GM08714 (cell line): ENCODE measurements at regions not wholly inside any gene's neighbourhood (a gene's known extent, or its start where the extent isn't known, plus 50 kb on each side); places are given as distances from the start of the nearest gene placed in this dataset.

Experiments used
- H3K4me3 ChIP-seq: fragments of 200-500 bp; sonication (Bioruptor generic); 2 replicates; pipeline ENCODE4 v1.5.1; 2014; ENCODE audit warnings: mild to moderate bottlenecking, low read length, inconsistent platforms
- ZNF274 ChIP-seq: IDR thresholded peaks from 2 replicates; pipeline ENCODE4 v1.6.1; 2012; ENCODE audit warnings: mild to moderate bottlenecking, low read depth, low read length

DNA sequence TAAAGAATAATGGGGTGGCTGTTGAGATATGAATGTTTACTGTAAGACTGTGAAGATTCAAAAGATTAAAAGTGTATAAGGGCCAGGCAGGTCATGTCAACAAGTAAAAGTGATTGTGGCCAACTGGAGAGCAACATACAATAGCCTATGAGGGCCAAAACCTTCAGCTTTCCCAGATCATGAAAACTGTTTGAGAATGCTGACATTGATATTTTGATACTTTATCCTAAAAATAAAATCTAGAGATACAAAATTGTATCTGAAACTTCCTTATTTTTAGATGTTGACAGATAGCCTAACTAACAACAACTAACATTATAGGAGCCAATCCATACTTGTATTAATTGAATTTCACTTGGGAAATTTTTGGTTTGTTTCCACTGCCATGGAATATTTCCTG lies 70.3 kb upstream of the PAK5 start:
- no peak for TF ChIP-seq ZNF274
- H3K4me3 ChIP-seq, result no peak overlapping the region

DNA sequence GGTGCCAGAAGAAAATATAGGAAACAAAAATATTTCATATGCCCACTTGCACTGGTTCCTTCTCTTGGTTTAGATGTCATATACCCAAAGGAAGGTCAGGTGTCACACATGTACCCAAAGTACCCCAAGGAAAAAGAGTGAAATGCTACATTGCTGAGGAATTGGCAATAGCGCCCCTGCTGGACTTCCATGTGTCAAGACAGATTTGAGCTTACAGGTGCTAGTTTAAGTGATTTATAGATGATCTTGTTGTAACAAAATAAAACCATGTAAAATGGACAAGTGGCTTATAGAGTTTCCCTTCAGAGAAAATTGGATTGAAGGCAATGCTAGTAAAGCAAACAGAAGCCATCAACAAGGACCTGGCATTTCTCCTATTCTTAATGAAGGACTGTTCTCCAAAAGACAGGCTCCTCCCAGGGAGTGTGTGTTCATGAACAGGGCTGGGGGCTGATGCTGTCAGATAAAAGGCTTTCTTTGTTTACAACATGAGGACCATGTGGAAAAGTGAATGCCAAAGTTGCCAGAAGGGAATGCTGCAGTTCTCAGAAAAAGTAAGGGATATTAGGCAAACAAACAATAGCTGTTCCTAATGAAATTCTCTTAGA lies 64.3 kb upstream of the PAK5 start:
- no peak overlapping the region for H3K4me3 ChIP-seq
- TF ChIP-seq ZNF274, result no peak

DNA sequence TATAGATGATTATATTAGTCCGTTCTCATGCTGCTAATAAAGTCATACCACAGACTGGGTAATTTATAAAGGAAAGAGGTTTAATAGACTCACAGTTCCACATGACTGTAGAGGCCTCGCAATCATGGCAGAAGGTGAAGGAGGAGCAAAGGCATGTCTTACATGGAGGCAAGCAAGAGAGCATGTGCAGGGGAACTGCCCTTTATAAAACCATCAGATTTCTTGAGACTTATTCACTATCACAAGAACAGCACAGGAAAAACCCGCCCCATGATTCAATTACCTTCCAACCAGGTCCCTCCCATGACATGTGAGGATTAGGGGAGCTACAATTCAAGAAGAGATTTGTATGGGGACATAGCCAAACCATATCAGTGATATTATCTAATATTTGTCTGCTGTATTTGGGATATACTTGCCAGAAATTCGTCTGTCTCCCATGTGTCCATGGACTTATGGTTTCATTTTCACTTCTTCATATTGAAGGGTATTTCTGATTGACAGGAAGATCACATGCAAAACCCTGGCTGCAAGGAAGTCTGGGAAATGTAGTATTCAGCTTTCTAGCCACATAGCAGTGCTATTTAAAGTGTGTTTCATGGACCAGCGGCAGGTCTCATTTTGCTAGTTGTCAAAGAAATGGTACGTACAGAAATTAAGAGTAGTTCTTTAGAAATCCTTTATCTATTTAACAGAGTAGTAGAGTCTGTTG lies 50.5 kb upstream of the PAK5 start:
- TF ChIP-seq ZNF274, result no peak
- H3K4me3 ChIP-seq, result no peak overlapping the region
